ENCODE measurements at regions not wholly inside any gene's neighbourhood (a gene's known extent, or its start where the extent isn't known, plus 50 kb on each side); places are given as distances from the start of the nearest gene placed in this dataset.

GRCh38 chr11:45056529-45056928, 89.9 kb upstream of the PRDM11 start:
- no peaks in the 10 kb centered on the region for H3K9me3 Mint-ChIP-seq (ENCODE audit: insufficient read depth)
- H3K4me3 ChIP-seq (ENCODE audit: control extremely low read depth in 1 of 5, extremely low read depth in 1 of 5, insufficient read depth in 1 of 5, low read depth in 2 of 5, low read length in 4 of 5) = no peak overlapping the region
- POLR2A ChIA-PET = interaction anchor here (0.7 kb wide), 1 partner anchor 51 kb away, joined by 3 read pairs; no protein-coding TSS in a partner anchor
- H3K27ac ChIP-seq (ENCODE audit: low read length in 2 of 2) = no peak overlapping the region
- peaks cover 8 to 9% of the 10 kb centered on the region in 2 donors for H3K4me1 ChIP-seq (ENCODE audit: control insufficient read depth in 2 of 2, insufficient read depth in 2 of 2, low read length in 2 of 2)
- no peak overlapping the region for H3K9ac ChIP-seq (ENCODE audit: low read length)
- no peak overlapping the region for H3K4me3 Mint-ChIP-seq
- intact Hi-C loops (cut with micrococcal nuclease) = loop anchor here (5.0 kb wide), 1 partner anchor 319 kb away; no protein-coding TSS in a partner anchor
- H3K27me3 ChIP-seq (replicated peaks in 1 of 4; ENCODE audit: control extremely low read depth in 1 of 4, control insufficient read depth in 3 of 4, insufficient read depth in 4 of 4, low read length in 3 of 4) = peaks cover 0 to 5% (median 0%) of the 10 kb centered on the region in 4 experiments
- no peaks in the 10 kb centered on the region for H3K9me3 ChIP-seq (ENCODE audit: control extremely low read depth in 1 of 3, control insufficient read depth in 2 of 3, insufficient read depth in 1 of 3, low read length in 2 of 3)
- peaks cover 15% of the 10 kb centered on the region for H3K4me1 Mint-ChIP-seq
- peaks cover 13% of the 10 kb centered on the region for H3K27me3 Mint-ChIP-seq
- H3K4me2 ChIP-seq (replicated peaks; ENCODE audit: low read depth, low read length, poor library complexity, severe bottlenecking) = no peak overlapping the region
- no peak for TF ChIP-seq CTCF (IDR thresholded peaks at IDR 0.05)
- no peak for TF ChIP-seq EZH2 (IDR thresholded peaks at IDR 0.05; ENCODE audit: borderline replicate concordance, insufficient read depth, low read depth, low read length, poor library complexity, severe bottlenecking)
- 100% methylated on average over 1 of the region's 1 CpG for WGBS (ENCODE audit: insufficient coverage)
- DNase-seq (no peak), ATAC-seq (ENCODE audit: low read depth) (no peak)
- H3K79me2 ChIP-seq (ENCODE audit: control insufficient read depth, insufficient read depth, low read length) = no peaks in the 10 kb centered on the region
- no peaks in the 10 kb centered on the region for H3K36me3 ChIP-seq (replicated peaks in 1 of 2; ENCODE audit: control extremely low read depth in 1 of 2, control insufficient read depth in 1 of 2, extremely low read depth in 1 of 2, insufficient read depth in 2 of 2, low read length in 1 of 2)
- CTCF ChIA-PET = interaction anchor here (1.0 to 1.5 kb wide), 2 partner anchors 49 to 126 kb away, joined by 3 read pairs; no protein-coding TSS in a partner anchor
- H3K27ac Mint-ChIP-seq = no peak overlapping the region
- H2AFZ ChIP-seq (ENCODE audit: insufficient read depth, low read depth, low read length, poor library complexity, severe bottlenecking) = no peak overlapping the region
- H4K20me1 ChIP-seq (ENCODE audit: control insufficient read depth, insufficient read depth, low read length, poor library complexity, severe bottlenecking) = no peaks in the 10 kb centered on the region

- H3K4me2 ChIP-seq (replicated peaks; ENCODE audit: low read depth, low read length, poor library complexity, severe bottlenecking) = no peak overlapping the region
- WGBS (ENCODE audit: insufficient coverage) = 95% methylated on average over 2 of the region's 5 CpGs
- no peaks in the 10 kb centered on the region for H3K9me3 ChIP-seq (ENCODE audit: control extremely low read depth in 1 of 3, control insufficient read depth in 2 of 3, insufficient read depth in 1 of 3, low read length in 2 of 3)
Observed at GRCh38 chr11:45057938-45058646, 88.3 kb upstream of the PRDM11 start.

More at GRCh38 chr11:45057938-45058646, 88.3 kb upstream of the PRDM11 start:
- no peak for ATAC-seq (ENCODE audit: low read depth)
- TF ChIP-seq EZH2 (IDR thresholded peaks at IDR 0.05; ENCODE audit: borderline replicate concordance, insufficient read depth, low read depth, low read length, poor library complexity, severe bottlenecking) = no peak
- no peak for TF ChIP-seq CTCF (IDR thresholded peaks at IDR 0.05)
- Mint-ChIP-seq H3K4me1 (peaks cover 15% of the 10 kb centered on the region), H3K27ac (no peak overlapping the region), H3K4me3 (no peak overlapping the region), H3K9me3 (ENCODE audit: insufficient read depth) (no peaks in the 10 kb centered on the region), H3K27me3 (peaks cover 13% of the 10 kb centered on the region)
- Histone ChIP-seq H3K79me2 (ENCODE audit: control insufficient read depth, insufficient read depth, low read length) (no peaks in the 10 kb centered on the region), H3K27ac (ENCODE audit: low read length in 2 of 2) (no peak overlapping the region), H3K27me3 (replicated peaks in 1 of 4; ENCODE audit: control extremely low read depth in 1 of 4, control insufficient read depth in 3 of 4, insufficient read depth in 4 of 4, low read length in 3 of 4) (peaks cover 0 to 5% (median 0%) of the 10 kb centered on the region in 4 experiments), H3K4me3 (ENCODE audit: control extremely low read depth in 1 of 5, extremely low read depth in 1 of 5, insufficient read depth in 1 of 5, low read depth in 2 of 5, low read length in 4 of 5) (no peak overlapping the region), H4K20me1 (ENCODE audit: control insufficient read depth, insufficient read depth, low read length, poor library complexity, severe bottlenecking) (no peaks in the 10 kb centered on the region), H3K4me1 (ENCODE audit: control insufficient read depth in 2 of 2, insufficient read depth in 2 of 2, low read length in 2 of 2) (peaks cover 8 to 9% of the 10 kb centered on the region in 2 donors), H3K36me3 (replicated peaks in 1 of 2; ENCODE audit: control extremely low read depth in 1 of 2, control insufficient read depth in 1 of 2, extremely low read depth in 1 of 2, insufficient read depth in 2 of 2, low read length in 1 of 2) (no peaks in the 10 kb centered on the region), H2AFZ (ENCODE audit: insufficient read depth, low read depth, low read length, poor library complexity, severe bottlenecking) (no peak overlapping the region), H3K9ac (ENCODE audit: low read length) (no peak overlapping the region)
- DNase-seq = no peak
- ChIA-PET POLR2A (interaction anchor here (0.6 to 1.1 kb wide), 2 partner anchors 31 to 32 kb away, joined by 5 to 6 read pairs; no protein-coding TSS in a partner anchor), CTCF (no interaction called here)
- intact Hi-C loops (cut with micrococcal nuclease) = loop anchor here (5.0 kb wide), 1 partner anchor 321 kb away; no protein-coding TSS in a partner anchor
